Suprapubic skin (tissue), 4 donors: ENCODE measurements at regions not wholly inside any gene's neighbourhood (a gene's known extent, or its start where the extent isn't known, plus 50 kb on each side); places are given as distances from the start of the nearest gene placed in this dataset.

Experiments
- DNase-seq, 2 donors: peaks; one replicate each; pipeline ENCODE4 v3.0.0-alpha.2; 2019; ENCODE audit warnings: low spot score in 2 of 2
- H3K27ac ChIP-seq: fragments of 200-600 bp; sonication (generic); one replicate; pipeline ENCODE4 v1.5.1; 2019
- H3K27me3 ChIP-seq: fragments of 200-600 bp; sonication (generic); one replicate; pipeline ENCODE4 v1.5.1; 2019
- H3K36me3 ChIP-seq: fragments of 200-600 bp; sonication (generic); one replicate; pipeline ENCODE4 v1.5.1; 2019
- H3K4me1 ChIP-seq: fragments of 200-600 bp; sonication (generic); one replicate; pipeline ENCODE4 v1.5.1; 2019
- H3K4me3 ChIP-seq: fragments of 200-600 bp; sonication (generic); one replicate; pipeline ENCODE4 v1.5.1; 2019; ENCODE audit warnings: mild to moderate bottlenecking
- H3K9me3 ChIP-seq: fragments of 200-600 bp; sonication (generic); one replicate; pipeline ENCODE4 v1.5.1; 2019
- CTCF ChIP-seq, 2 donors: fragments of 200-600 bp in 1 of 2; fragments of 450-650 bp in 1 of 2; sonication (generic) in 1 of 2; IDR thresholded peaks; one replicate each; pipeline ENCODE4 v1.5.1; 2016 to 2019; ENCODE audit warnings: antibody characterized with exemption in 2 of 2, mild to moderate bottlenecking in 1 of 2, moderate library complexity in 1 of 2
- EP300 ChIP-seq: sonication (generic); formaldehyde crosslinking; IDR thresholded peaks from one replicate; pipeline ENCODE4 v1.6.1; 2017; ENCODE audit warnings: antibody characterized with exemption
- POLR2A ChIP-seq, 2 donors: fragments of 450-650 bp; IDR thresholded peaks; one replicate each; pipeline ENCODE4 v1.6.1; 2017; ENCODE audit warnings: antibody characterized with exemption in 2 of 2, mild to moderate bottlenecking in 2 of 2, moderate library complexity in 2 of 2
- POLR2AphosphoS5 ChIP-seq, 3 donors: sonication (generic); formaldehyde crosslinking; IDR thresholded peaks; one replicate each; pipeline ENCODE4 v1.6.1; 2017; ENCODE audit warnings: antibody characterized with exemption in 3 of 3
- WGBS: methylation state at CpG from one replicate; pipeline ENCODE4 v1.1.5; 2018; 5-methylcytosine and 5-hydroxymethylcytosine counted together

GRCh38 chr11:30774496-30775232 is 188.5 kb upstream of the MPPED2 start:
- no peak for DNase-seq
- Histone ChIP-seq H3K4me1 (no peaks in the 10 kb centered on the region), H3K36me3 (no peaks in the 10 kb centered on the region), H3K27me3 (no peaks in the 10 kb centered on the region), H3K27ac (no peak overlapping the region), H3K9me3 (no peaks in the 10 kb centered on the region), H3K4me3 (no peak overlapping the region)
- 27% methylated on average over 8 of the region's 8 CpGs for WGBS
- TF ChIP-seq EP300 = no peak
- TF ChIP-seq CTCF (IDR thresholded peaks at IDR 0.05) = no peak
- TF ChIP-seq POLR2A (IDR thresholded peaks at IDR 0.05) = no peak
- TF ChIP-seq POLR2AphosphoS5 (IDR thresholded peaks at IDR 0.05) = no peak

- Histone ChIP-seq H3K36me3 (no peaks in the 10 kb centered on the region), H3K4me1 (no peaks in the 10 kb centered on the region), H3K27me3 (no peaks in the 10 kb centered on the region), H3K27ac (no peak overlapping the region), H3K4me3 (no peak overlapping the region), H3K9me3 (no peaks in the 10 kb centered on the region)
- DNase-seq = no peak
- WGBS = 76% methylated on average over 4 of the region's 4 CpGs
- TF ChIP-seq EP300 (no peak), CTCF (IDR thresholded peaks at IDR 0.05) (no peak), POLR2A (IDR thresholded peaks at IDR 0.05) (no peak), POLR2AphosphoS5 (IDR thresholded peaks at IDR 0.05) (no peak)
Observed at GRCh38 chr11:30772908-30773307, 186.8 kb upstream of the MPPED2 start.

GRCh38 chr11:30763951-30764350 is 177.8 kb upstream of the MPPED2 start:
- no peaks in the 10 kb centered on the region for H3K4me1 ChIP-seq
- no peak overlapping the region for H3K27ac ChIP-seq
- WGBS = 94% methylated on average over 5 of the region's 5 CpGs
- H3K9me3 ChIP-seq = peaks cover 4% of the 10 kb centered on the region
- TF ChIP-seq EP300 (no peak), CTCF (IDR thresholded peaks at IDR 0.05) (no peak), POLR2AphosphoS5 (IDR thresholded peaks at IDR 0.05) (no peak), POLR2A (IDR thresholded peaks at IDR 0.05) (no peak)
- DNase-seq = no peak
- no peak overlapping the region for H3K4me3 ChIP-seq
- H3K27me3 ChIP-seq = no peaks in the 10 kb centered on the region
- H3K36me3 ChIP-seq = no peaks in the 10 kb centered on the region

- WGBS = 87% methylated on average over 2 of the region's 2 CpGs
- H3K9me3 ChIP-seq = peaks cover 4% of the 10 kb centered on the region
- H3K36me3 ChIP-seq = no peaks in the 10 kb centered on the region
- no peaks in the 10 kb centered on the region for H3K27me3 ChIP-seq
- H3K27ac ChIP-seq = no peak overlapping the region
- H3K4me1 ChIP-seq = no peaks in the 10 kb centered on the region
- H3K4me3 ChIP-seq = no peak overlapping the region
- DNase-seq = no peak
- TF ChIP-seq POLR2AphosphoS5 (IDR thresholded peaks at IDR 0.05) = no peak
- no peak for TF ChIP-seq POLR2A (IDR thresholded peaks at IDR 0.05)
- no peak for TF ChIP-seq CTCF (IDR thresholded peaks at IDR 0.05)
- TF ChIP-seq EP300 = no peak
Observed at GRCh38 chr11:30762188-30762587, 176.0 kb upstream of the MPPED2 start.

- Histone ChIP-seq H3K9me3 (peaks cover 4% of the 10 kb centered on the region), H3K36me3 (no peaks in the 10 kb centered on the region), H3K27me3 (no peaks in the 10 kb centered on the region), H3K4me1 (no peaks in the 10 kb centered on the region), H3K27ac (no peak overlapping the region), H3K4me3 (no peak overlapping the region)
- no peak for TF ChIP-seq CTCF (IDR thresholded peaks at IDR 0.05)
- TF ChIP-seq EP300 = no peak
- no peak for DNase-seq
Observed at GRCh38 chr11:30760345-30760744, 174.2 kb upstream of the MPPED2 start.
